ENCODE measurements at regions not wholly inside any gene's neighbourhood (a gene's known extent, or its start where the extent isn't known, plus 50 kb on each side); places are given as distances from the start of the nearest gene placed in this dataset.
"Not testable (repeated sequence)": the region's sequence is repeated elsewhere in the genome, so short reads cannot be mapped to it uniquely, and the experiment has no call there.

DNA sequence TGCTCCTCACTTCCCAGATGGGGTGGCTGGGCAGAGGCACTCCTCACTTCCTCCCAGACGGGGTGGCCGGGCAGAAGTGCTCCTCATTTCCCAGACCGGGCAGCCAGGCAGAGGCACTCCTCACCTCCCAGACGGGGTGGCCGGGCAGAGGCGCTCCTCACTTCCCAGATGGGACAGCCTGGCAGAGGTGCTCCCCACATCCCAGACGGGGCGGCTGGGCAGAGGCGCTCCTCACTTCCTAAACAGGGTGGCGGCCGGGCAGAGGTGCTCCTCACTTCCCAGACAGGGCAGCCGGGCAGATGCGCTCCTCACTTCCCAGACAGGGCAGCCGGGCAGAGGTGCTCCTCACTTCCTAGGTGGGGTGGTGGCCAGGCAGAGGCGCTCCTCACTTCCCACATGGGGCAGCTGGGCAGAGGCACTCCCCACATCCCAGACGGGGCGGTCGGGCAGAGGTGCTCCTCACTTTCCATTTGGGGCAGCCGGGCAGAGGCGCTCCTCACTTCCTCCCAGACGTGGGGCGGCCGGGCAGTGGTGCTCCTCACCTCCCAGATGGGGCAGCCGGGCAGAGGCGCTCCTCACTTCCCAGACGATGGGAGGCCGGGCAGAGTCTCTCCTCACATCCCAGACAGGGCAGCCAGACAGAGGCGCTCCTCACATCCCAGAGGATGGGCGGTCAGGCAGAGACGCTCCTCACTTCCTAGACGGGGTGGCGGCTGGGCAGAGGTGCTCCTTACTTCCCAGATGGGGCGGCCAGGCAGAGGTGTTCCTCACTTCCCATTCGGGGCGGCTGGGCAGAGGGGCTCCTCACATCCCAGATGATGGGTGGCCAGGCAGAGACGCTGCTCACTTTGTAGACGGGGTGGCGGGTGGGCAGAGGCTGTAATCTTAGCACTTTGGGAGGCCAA is 274.5 kb downstream of the LIPI start:
- TF ChIP-seq PPARA (CRISPR knock-in tag; IDR thresholded peaks at IDR 0.05; ENCODE audit: borderline replicate concordance); GLIS3 (CRISPR knock-in tag; IDR thresholded peaks at IDR 0.05); ZNF8 (CRISPR knock-in tag; IDR thresholded peaks at IDR 0.05): not testable (repeated sequence)
